ENCODE measurements at regions not wholly inside any gene's neighbourhood (a gene's known extent, or its start where the extent isn't known, plus 50 kb on each side); places are given as distances from the start of the nearest gene placed in this dataset.

- no peak for TF ChIP-seq CTCF (conservative IDR thresholded peaks at IDR 0.05 in 1 of 2, IDR thresholded peaks at IDR 0.05 in 1 of 2; ENCODE audit: low read depth in 1 of 2, low read length in 2 of 2)
- no peak for TF ChIP-seq EZH2 (IDR thresholded peaks at IDR 0.05; ENCODE audit: low read length, missing control alignments)
These were observed 466.4 kb downstream of the TDRD15 start for GRCh38 chr2:21590026-21590690.
